ENCODE measurements at regions not wholly inside any gene's neighbourhood (a gene's known extent, or its start where the extent isn't known, plus 50 kb on each side); places are given as distances from the start of the nearest gene placed in this dataset.

DNA sequence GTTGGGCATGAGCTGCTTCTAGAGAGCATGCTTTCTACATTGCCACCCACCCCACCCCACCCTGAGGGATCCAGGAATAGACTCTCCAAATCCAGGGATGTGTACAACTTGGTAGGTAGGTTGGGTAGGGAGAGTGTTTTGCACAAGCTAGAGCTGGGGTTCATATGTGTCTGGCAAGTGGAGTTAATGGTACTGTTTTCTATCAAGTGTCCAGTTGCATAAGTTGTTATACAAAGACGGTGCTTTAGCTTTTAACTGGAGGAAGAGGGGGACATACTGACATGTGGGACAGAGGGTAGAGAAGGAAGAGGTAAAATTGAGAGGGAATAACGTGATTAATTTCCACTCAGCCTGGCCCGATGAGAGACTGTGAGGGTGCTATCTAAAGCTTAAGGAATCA is 51.0 kb upstream of the TNC start:
- no peaks in the 10 kb centered on the region for H3K36me3 Mint-ChIP-seq
- no peaks in the 10 kb centered on the region for H3K4me1 Mint-ChIP-seq
- no peak overlapping the region for H3K27ac Mint-ChIP-seq
- DNase-seq = no peak
- peaks cover 0 to 3% (median 0%) of the 10 kb centered on the region in 6 donors for H3K9me3 Mint-ChIP-seq
- no peak overlapping the region for H3K4me3 Mint-ChIP-seq
- peaks cover 0 to 5% (median 0%) of the 10 kb centered on the region in 3 donors for H3K27me3 Mint-ChIP-seq (ENCODE audit: low read depth in 3 of 3)

DNA sequence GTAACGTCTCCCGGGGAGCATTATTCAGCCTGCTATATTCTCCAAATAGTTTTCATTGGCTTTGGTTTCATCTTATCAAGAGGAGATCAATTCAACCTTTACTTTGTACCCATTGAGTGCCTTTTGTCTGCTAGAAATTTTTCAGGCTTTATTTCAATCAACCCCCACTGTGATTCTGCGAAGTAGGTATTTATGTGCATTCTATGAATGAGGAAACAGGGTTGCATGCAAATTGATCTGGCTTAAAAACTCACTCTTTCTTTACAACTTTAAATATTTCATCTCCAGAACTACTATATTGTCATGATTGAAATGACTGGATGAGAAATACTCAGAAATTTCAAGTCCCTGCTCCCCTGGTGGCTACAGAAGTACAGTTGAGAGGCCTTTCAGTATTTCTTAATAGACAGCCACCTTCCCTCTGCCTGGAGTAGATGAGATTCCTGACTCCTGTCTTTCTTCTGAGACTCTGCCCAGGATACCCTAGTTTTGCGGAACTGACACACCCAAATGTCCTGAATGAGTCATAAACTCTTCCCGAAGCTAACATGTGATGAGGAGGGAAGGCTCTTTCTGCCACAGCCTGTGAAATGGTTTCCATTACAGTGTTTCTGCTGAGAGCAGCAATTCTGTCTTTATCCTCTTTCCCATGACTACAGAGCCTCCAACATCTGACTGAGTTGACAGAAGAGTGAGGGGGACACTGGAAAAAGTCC is 52.6 kb upstream of the TNC start:
- Mint-ChIP-seq H3K9me3 (peaks cover 0 to 3% (median 0%) of the 10 kb centered on the region in 6 donors), H3K4me3 (no peak overlapping the region), H3K4me1 (no peaks in the 10 kb centered on the region), H3K36me3 (no peaks in the 10 kb centered on the region), H3K27me3 (ENCODE audit: low read depth in 3 of 3) (peaks cover 0 to 5% (median 0%) of the 10 kb centered on the region in 3 donors), H3K27ac (no peak overlapping the region)
- no peak for DNase-seq

DNA sequence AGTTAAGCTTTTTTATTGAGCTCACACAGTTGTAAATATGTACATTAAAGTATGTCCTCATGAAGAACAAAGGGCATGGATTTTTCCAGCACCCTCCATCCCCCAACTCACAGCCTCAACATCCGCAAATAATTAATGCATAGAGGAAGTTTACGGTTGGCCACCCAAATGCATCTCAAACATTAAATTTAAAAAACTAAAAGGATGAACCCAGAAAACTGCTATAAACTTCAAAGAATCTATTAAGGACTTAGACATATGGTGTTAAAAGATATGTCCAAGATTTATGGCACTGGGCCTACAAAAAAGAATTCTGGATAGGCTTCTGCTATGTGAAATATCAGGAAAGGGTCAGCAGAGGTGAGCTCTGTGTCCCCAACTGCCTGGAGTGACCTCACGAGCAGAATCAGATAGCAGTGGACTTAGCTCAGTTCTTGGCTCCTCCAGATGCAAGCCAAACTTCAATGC is 54.0 kb upstream of the TNC start:
- H3K27ac Mint-ChIP-seq = no peak overlapping the region
- peaks cover 0 to 2% (median 0%) of the 10 kb centered on the region in 3 donors for H3K27me3 Mint-ChIP-seq (ENCODE audit: low read depth in 3 of 3)
- no peak for DNase-seq

DNA sequence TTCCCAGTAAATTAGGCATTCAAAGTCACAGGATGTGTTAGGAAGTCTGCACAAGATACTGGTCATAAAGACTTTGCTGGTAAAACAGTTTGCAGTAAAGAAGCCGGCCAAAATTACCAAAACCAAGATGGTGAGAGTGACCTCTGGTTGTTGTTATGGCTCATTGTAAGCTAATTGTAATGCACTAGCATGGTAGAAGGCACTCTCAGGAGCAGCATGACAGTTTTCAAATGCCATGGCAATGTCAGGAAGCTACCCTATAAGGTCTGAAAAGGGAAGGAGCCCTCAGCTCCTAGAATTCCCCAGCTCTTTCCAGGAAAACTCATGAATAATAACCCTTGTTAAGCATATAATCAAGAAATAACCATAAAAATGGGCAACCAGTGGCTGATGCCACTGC is 64.3 kb upstream of the TNC start:
- Mint-ChIP-seq H3K4me1 (no peaks in the 10 kb centered on the region), H3K36me3 (no peaks in the 10 kb centered on the region), H3K27ac (no peak overlapping the region), H3K27me3 (ENCODE audit: low read depth in 3 of 3) (peaks cover 0 to 2% (median 0%) of the 10 kb centered on the region in 3 donors), H3K9me3 (no peaks in the 10 kb centered on the region), H3K4me3 (no peak overlapping the region)
- DNase-seq = no peak

More for the DNA sequence above, 54.0 kb upstream of the TNC start:
- H3K36me3 Mint-ChIP-seq = no peaks in the 10 kb centered on the region
- H3K4me1 Mint-ChIP-seq = no peaks in the 10 kb centered on the region
- H3K9me3 Mint-ChIP-seq = peaks cover 0 to 3% (median 0%) of the 10 kb centered on the region in 6 donors
- H3K4me3 Mint-ChIP-seq = no peak overlapping the region

DNA sequence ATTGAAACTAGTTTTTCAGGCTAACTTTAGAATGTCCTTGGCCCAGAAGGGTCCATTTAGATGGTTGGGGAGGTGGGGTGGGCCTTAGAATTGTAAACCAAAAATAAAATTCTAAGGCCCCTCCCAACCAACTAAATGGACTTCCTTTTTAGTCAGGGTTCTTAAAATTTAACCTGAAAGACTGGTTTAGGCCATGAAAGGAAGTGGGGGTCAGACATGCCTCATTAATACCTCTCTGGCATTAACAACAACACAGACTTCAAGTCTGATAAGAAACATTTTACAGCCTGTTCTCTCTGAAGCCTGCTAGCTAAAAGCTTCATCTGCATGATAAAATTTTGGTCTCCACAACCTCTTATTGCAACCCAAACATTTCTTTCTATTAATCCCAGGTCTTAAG is 65.5 kb upstream of the TNC start:
- DNase-seq = no peak
- no peak overlapping the region for H3K4me3 Mint-ChIP-seq
- no peak overlapping the region for H3K27ac Mint-ChIP-seq
- peaks cover 0 to 2% (median 0%) of the 10 kb centered on the region in 3 donors for H3K27me3 Mint-ChIP-seq (ENCODE audit: low read depth in 3 of 3)
- H3K4me1 Mint-ChIP-seq = no peaks in the 10 kb centered on the region
- H3K9me3 Mint-ChIP-seq = no peaks in the 10 kb centered on the region
- no peaks in the 10 kb centered on the region for H3K36me3 Mint-ChIP-seq

DNA sequence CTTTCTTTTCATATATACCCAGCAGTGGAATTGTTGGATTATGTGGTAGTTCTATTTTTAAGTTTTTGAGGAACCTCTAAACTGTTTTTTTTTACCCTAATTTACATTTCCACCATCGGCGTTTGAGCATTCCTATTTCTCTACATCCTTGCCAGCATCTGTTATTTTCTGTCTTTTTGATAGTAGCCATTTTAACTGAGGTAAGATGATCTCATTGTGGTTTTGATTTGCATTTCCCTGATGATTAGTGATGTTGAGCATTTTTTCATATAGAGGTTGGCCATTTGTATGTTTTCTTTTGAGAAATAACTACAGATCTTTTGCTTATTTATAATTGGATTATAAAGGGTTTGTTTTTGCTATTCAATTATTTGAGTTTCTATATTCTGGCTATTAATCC is 71.7 kb upstream of the TNC start:
- peaks cover 0 to 8% (median 3%) of the 10 kb centered on the region in 3 donors for H3K27me3 Mint-ChIP-seq (ENCODE audit: low read depth in 3 of 3)
- H3K27ac Mint-ChIP-seq = no peak overlapping the region
- H3K9me3 Mint-ChIP-seq = peaks cover 0 to 10% (median 0%) of the 10 kb centered on the region in 6 donors
- no peaks in the 10 kb centered on the region for H3K4me1 Mint-ChIP-seq
- no peaks in the 10 kb centered on the region for H3K36me3 Mint-ChIP-seq
- no peak for DNase-seq
- H3K4me3 Mint-ChIP-seq = no peak overlapping the region

DNA sequence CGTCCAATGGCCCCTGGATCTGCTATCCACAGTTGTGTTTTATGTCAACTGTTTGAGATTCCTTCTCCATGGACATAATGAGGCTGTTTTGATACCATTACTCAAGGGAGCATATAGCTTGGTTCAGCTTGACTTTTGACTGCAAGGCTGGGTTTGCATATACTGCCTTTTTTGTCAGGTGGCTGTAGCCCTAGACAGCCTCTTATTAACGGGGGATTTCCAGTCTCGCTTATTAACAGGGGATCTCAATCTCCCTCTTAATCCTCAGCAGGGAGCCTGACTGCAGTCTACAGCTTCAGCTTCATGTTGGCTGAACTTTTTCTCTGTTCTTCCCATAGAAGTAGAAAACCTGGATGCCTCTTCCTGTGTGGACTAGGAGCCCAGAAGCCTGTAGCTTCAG is 73.7 kb upstream of the TNC start:
- peaks cover 3 to 8% (median 4%) of the 10 kb centered on the region in 3 donors for H3K27me3 Mint-ChIP-seq (ENCODE audit: low read depth in 3 of 3)
- no peaks in the 10 kb centered on the region for H3K36me3 Mint-ChIP-seq

DNA sequence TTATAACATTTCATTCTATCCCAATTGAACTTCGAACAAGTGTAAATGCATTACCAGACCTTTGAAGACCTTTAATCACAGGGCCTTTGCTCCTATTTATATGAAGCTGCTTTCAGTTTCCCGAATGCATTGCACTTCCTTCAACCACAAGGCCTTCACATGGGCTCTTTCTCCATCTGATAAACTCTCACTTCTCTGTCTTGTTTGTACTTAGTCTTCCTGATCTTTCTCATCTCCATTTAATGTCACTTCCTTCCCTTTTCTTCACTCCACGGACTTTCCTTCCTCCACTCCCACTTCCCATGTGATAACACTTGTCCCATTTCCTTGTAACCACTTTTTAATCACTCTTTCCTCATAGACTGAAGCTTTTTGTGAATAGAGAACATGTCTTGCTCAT is 74.3 kb upstream of the TNC start:
- Mint-ChIP-seq H3K4me3 (no peak overlapping the region), H3K27me3 (ENCODE audit: low read depth in 3 of 3) (peaks cover 3 to 11% (median 4%) of the 10 kb centered on the region in 3 donors), H3K27ac (no peak overlapping the region), H3K4me1 (no peaks in the 10 kb centered on the region), H3K9me3 (peaks cover 0 to 10% (median 0%) of the 10 kb centered on the region in 6 donors), H3K36me3 (no peaks in the 10 kb centered on the region)
- DNase-seq = no peak

More for the DNA sequence above, 73.7 kb upstream of the TNC start:
- Mint-ChIP-seq H3K4me1 (no peaks in the 10 kb centered on the region), H3K4me3 (no peak overlapping the region), H3K27ac (no peak overlapping the region), H3K9me3 (peaks cover 0 to 10% (median 0%) of the 10 kb centered on the region in 6 donors)
- no peak for DNase-seq

DNA sequence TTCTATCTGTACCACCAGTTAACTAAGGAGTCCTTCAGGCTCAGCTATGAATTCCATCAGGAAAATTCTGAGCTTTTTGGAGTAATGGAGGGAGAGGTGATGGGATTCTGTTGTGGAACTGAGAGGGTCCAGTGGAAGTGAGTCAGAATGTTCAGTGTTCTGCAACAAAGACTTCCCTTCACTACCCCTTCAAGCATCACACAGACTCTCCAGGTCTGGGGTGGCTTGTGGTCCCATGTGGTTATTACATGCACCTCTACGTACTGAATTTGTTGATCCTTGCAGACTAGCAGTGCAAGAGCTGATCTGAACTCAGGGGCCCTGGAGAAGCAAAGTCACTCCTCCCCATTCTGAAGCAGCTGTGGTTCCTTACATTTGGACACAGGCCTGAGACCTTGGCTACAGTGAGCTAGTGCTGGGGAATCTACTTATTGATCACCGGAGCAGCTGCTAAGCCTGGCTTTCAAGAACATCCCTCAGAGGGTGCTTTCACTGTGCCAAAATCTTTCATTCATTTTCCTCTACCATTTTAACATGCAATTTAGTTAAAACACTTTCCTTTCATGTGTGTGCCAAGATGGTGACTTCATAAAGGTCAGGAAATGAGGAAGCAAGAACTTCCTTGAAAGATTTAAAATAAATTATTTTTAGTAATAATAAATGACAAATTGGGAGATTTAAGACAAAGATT is 75.0 kb upstream of the TNC start:
- Mint-ChIP-seq H3K36me3 (no peaks in the 10 kb centered on the region), H3K27me3 (ENCODE audit: low read depth in 3 of 3) (peaks cover 3 to 11% (median 4%) of the 10 kb centered on the region in 3 donors), H3K4me3 (no peak overlapping the region), H3K27ac (no peak overlapping the region), H3K9me3 (peaks cover 0 to 10% (median 0%) of the 10 kb centered on the region in 6 donors), H3K4me1 (no peaks in the 10 kb centered on the region)
- DNase-seq = no peak

DNA sequence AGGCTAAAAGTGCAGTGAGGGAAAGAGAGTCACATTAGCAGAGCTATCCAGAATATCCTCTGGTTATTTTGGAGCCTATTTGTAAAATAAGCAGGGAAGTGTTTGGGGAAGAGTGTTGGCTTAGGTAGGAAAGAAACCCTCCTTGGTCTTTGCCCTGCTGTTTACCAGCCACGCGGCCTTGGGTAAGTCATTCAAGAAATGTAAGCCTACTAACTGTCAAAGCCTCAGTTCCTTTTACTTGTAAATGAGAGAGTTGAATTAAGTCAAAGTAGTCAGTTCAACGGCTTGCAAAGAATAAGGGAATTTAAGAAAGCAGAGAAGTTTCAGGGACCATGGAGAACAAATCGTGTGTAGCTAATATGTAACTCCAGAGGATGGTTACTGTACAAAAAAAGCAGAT is 75.8 kb upstream of the TNC start:
- Mint-ChIP-seq H3K36me3 (no peaks in the 10 kb centered on the region), H3K27ac (no peak overlapping the region), H3K9me3 (peaks cover 0 to 10% (median 0%) of the 10 kb centered on the region in 6 donors), H3K27me3 (ENCODE audit: low read depth in 3 of 3) (peaks cover 3 to 11% (median 4%) of the 10 kb centered on the region in 3 donors), H3K4me3 (no peak overlapping the region), H3K4me1 (no peaks in the 10 kb centered on the region)
- no peak for DNase-seq

DNA sequence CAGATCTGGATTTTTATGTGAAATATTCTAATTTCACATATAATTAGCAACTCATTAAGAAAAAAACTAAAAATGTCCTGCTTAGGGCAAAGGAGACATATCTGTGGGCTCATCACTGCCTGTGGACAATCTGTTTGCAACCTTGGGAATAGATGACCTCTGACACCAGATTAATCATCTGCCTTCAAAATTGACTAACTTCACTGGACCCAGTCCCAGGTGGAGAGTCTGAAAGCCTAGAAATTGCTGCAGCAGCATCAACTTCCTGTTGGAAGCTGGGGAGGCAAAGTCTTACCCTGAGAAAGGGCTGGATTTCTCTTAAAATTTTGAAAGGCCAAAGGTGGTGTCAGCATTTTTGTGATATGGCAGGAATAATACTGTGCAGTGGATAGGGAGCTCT is 76.3 kb upstream of the TNC start:
- DNase-seq = no peak
- Mint-ChIP-seq H3K27ac (no peak overlapping the region), H3K9me3 (peaks cover 0 to 10% (median 0%) of the 10 kb centered on the region in 6 donors), H3K4me1 (no peaks in the 10 kb centered on the region), H3K27me3 (ENCODE audit: low read depth in 3 of 3) (peaks cover 3 to 11% (median 6%) of the 10 kb centered on the region in 3 donors), H3K36me3 (no peaks in the 10 kb centered on the region), H3K4me3 (no peak overlapping the region)

DNA sequence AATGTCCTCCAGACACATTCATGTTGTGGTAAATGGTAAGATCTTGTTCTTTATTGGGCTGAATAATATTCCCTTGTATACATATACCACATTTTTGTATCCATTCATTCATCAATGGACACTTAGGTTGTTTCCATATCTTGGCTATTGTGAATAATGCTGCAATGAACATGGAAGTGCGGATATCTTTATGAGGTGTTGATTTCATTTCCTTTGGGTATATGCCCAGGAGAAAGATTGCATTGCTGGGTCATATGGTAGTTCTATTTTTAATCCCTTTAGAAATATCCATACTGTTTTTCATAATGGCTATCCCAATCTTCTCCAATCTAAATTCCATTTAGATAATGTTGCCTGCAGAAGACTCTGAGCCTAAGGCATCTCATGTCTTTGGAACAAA is 78.0 kb upstream of the TNC start:
- H3K27me3 Mint-ChIP-seq (ENCODE audit: low read depth in 3 of 3) = peaks cover 3 to 9% (median 3%) of the 10 kb centered on the region in 3 donors
- no peak overlapping the region for H3K4me3 Mint-ChIP-seq
- peaks cover 0 to 7% (median 0%) of the 10 kb centered on the region in 6 donors for H3K9me3 Mint-ChIP-seq
- no peaks in the 10 kb centered on the region for H3K4me1 Mint-ChIP-seq
- no peaks in the 10 kb centered on the region for H3K36me3 Mint-ChIP-seq
- H3K27ac Mint-ChIP-seq = no peak overlapping the region
- no peak for DNase-seq

DNA sequence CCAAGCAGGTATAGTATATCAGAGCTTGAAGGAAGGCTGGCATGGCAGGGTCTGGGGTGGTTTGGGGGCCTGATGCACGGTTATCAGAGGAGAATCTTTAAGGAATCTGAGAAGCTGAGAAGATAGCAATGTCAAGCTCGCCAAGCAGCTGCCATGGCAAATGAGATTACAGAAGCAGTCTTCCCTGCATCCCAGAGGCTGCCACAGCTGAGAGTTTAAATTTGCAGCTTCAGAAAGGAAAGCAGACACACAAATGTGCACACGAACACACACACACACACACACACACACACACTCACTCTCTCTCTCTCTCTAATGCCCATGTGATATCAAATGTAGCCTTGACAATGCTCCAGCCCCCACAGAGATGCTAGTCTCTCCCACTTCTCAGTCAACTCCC is 79.0 kb upstream of the TNC start:
- H3K9me3 Mint-ChIP-seq = peaks cover 0 to 5% (median 0%) of the 10 kb centered on the region in 6 donors
- no peaks in the 10 kb centered on the region for H3K36me3 Mint-ChIP-seq
- no peaks in the 10 kb centered on the region for H3K4me1 Mint-ChIP-seq
- DNase-seq = no peak
- H3K4me3 Mint-ChIP-seq = no peak overlapping the region
- H3K27ac Mint-ChIP-seq = no peak overlapping the region
- H3K27me3 Mint-ChIP-seq (ENCODE audit: low read depth in 3 of 3) = peaks cover 3 to 11% (median 3%) of the 10 kb centered on the region in 3 donors

DNA sequence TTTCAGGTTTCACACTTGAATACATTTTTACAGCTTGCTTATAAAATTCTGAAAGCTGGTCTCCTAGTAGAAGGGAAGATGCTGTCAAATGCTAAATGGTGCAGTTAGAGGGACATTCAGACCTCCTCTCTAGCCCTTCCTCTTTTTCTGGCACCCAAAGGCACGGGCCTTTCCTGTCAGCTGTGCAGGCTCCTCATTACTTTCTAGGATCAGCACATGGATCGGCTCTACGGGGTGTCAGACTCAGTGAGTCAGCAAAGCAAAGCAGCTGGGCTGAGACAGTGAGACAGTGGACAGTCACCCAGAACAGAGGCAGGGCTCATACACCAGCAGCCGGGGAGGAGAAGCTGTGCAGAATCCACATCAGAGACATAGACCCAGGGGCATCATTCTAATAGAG is 80.0 kb upstream of the TNC start:
- no peaks in the 10 kb centered on the region for H3K4me1 Mint-ChIP-seq
- peaks cover 3 to 11% (median 3%) of the 10 kb centered on the region in 3 donors for H3K27me3 Mint-ChIP-seq (ENCODE audit: low read depth in 3 of 3)
- H3K9me3 Mint-ChIP-seq = peaks cover 0 to 2% (median 0%) of the 10 kb centered on the region in 6 donors
- no peak overlapping the region for H3K4me3 Mint-ChIP-seq
- no peaks in the 10 kb centered on the region for H3K36me3 Mint-ChIP-seq
- DNase-seq = no peak
- no peak overlapping the region for H3K27ac Mint-ChIP-seq
